AG04450 (cell line): ENCODE measurements at regions not wholly inside any gene's neighbourhood (a gene's known extent, or its start where the extent isn't known, plus 50 kb on each side); places are given as distances from the start of the nearest gene placed in this dataset.

Experiments
- CTCF ChIA-PET: fragments of 300-600, 350-600 bp; formaldehyde crosslinking; extraction: SDS; loops from one replicate; lab custom pipeline; 2022; ENCODE audit warnings: antibody characterized with exemption, inconsistent platforms; lab: Charles Lee
- POLR2A ChIA-PET: fragments of 350-600 bp; formaldehyde crosslinking; extraction: SDS; loops from one replicate; lab custom pipeline; 2021; ENCODE audit warnings: antibody characterized with exemption, inconsistent platforms; lab: Yijun Ruan, JAX
- DNase-seq: peaks from one replicate; pipeline ENCODE4 v3.0.0-alpha.2; 2011; ENCODE audit warnings: low read depth, low spot score
- H3K27ac ChIP-seq: one replicate; pipeline ENCODE4 v1.5.1; 2012; ENCODE audit warnings: low read depth, low read length, control low read depth
- H3K27me3 ChIP-seq: one replicate; pipeline ENCODE4 v1.6.0; 2012; ENCODE audit warnings: low read length; ENCODE audit not compliant: control insufficient read depth, insufficient read depth
- H3K4me3 ChIP-seq: 2 replicates; pipeline ENCODE4 v1.5.1; 2011; ENCODE audit warnings: mild to moderate bottlenecking, low read depth, low read length, control low read depth
- H3K9me3 ChIP-seq: 2 replicates; pipeline ENCODE4 v1.5.1; 2012; ENCODE audit warnings: low read length; ENCODE audit not compliant: control insufficient read depth, insufficient read depth
- TF ChIP-seq, protein P1 (sequence below): IDR thresholded peaks from 2 replicates; pipeline ENCODE4 v1.5.1; 2011; ENCODE audit warnings: low read depth, low read length, control low read depth, inconsistent platforms

DNA sequence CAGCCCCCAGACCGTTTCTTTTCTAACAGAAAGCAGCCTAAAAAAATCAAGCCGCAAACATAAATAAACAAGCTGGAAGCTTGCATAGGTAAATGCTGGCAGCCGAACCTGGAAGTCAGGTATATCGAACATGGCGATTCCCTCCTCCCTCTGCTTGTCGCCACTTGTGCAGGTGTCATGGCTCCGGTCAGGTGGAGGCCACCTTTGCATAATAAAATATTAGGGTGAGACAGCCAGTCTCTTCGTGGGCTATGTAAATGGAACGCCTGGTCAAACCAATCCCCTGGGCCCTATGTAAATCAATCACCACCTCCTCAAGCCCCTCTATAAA, 223.9 kb upstream of the DAAM1 start:
- no peaks in the 10 kb centered on the region for H3K9me3 ChIP-seq
- DNase-seq: no peak
- H3K27ac ChIP-seq: no peak overlapping the region
- CTCF ChIA-PET: no interaction called here
- no peak overlapping the region for H3K4me3 ChIP-seq
- POLR2A ChIA-PET: no interaction called here
- H3K27me3 ChIP-seq: peaks cover 10% of the 10 kb centered on the region
- TF ChIP-seq, protein P1, sequence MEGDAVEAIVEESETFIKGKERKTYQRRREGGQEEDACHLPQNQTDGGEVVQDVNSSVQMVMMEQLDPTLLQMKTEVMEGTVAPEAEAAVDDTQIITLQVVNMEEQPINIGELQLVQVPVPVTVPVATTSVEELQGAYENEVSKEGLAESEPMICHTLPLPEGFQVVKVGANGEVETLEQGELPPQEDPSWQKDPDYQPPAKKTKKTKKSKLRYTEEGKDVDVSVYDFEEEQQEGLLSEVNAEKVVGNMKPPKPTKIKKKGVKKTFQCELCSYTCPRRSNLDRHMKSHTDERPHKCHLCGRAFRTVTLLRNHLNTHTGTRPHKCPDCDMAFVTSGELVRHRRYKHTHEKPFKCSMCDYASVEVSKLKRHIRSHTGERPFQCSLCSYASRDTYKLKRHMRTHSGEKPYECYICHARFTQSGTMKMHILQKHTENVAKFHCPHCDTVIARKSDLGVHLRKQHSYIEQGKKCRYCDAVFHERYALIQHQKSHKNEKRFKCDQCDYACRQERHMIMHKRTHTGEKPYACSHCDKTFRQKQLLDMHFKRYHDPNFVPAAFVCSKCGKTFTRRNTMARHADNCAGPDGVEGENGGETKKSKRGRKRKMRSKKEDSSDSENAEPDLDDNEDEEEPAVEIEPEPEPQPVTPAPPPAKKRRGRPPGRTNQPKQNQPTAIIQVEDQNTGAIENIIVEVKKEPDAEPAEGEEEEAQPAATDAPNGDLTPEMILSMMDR: no peak

DNA sequence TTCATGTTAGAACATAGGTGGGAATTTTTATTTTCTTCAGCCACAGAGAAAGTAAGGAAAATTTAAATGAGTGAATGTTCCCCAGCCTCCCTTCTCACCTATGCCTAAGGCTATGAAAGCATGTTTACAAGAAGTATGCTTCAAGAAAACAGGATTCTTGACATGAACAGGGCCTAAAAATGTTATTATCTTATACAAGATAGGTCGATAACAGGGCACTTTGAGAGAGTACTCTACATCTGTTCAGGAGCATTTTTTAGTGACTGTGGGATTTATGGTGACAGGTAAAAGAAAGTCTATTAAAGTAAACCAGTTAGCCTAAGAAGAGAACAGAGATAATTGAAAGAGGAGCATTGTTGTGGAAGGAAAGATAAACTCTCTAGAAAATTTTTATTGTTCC, 222.9 kb upstream of the DAAM1 start:
- ChIA-PET CTCF (no interaction called here), POLR2A (no interaction called here)
- H3K27ac ChIP-seq: no peak overlapping the region
- no peaks in the 10 kb centered on the region for H3K9me3 ChIP-seq
- DNase-seq: no peak
- TF ChIP-seq, protein P1: no peak
- no peak overlapping the region for H3K4me3 ChIP-seq
- peaks cover 10% of the 10 kb centered on the region for H3K27me3 ChIP-seq

DNA sequence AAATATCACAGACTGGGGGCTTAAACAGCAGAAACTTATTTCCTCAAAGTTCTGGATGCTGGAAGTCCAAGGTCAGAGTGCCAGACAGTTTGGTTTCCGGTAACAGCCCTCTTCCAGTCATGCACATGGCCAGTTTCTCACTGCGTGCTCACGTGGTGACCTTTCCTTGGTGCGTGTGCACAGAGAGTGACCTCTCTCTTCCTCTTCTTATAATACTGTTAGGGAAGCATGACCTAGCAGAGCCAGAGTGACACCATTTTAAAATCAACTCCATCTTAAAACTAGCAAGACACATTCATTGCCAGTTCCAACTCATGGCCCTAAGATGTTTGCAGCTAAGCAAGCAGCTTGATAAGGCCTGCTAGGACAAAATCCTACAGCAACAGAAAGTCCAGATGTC, 221.5 kb upstream of the DAAM1 start:
- TF ChIP-seq, protein P1: no peak
- H3K27ac ChIP-seq: no peak overlapping the region
- POLR2A ChIA-PET: no interaction called here
- no peaks in the 10 kb centered on the region for H3K9me3 ChIP-seq
- H3K4me3 ChIP-seq: no peak overlapping the region
- CTCF ChIA-PET: no interaction called here
- H3K27me3 ChIP-seq: peaks cover 7% of the 10 kb centered on the region
- DNase-seq: no peak

DNA sequence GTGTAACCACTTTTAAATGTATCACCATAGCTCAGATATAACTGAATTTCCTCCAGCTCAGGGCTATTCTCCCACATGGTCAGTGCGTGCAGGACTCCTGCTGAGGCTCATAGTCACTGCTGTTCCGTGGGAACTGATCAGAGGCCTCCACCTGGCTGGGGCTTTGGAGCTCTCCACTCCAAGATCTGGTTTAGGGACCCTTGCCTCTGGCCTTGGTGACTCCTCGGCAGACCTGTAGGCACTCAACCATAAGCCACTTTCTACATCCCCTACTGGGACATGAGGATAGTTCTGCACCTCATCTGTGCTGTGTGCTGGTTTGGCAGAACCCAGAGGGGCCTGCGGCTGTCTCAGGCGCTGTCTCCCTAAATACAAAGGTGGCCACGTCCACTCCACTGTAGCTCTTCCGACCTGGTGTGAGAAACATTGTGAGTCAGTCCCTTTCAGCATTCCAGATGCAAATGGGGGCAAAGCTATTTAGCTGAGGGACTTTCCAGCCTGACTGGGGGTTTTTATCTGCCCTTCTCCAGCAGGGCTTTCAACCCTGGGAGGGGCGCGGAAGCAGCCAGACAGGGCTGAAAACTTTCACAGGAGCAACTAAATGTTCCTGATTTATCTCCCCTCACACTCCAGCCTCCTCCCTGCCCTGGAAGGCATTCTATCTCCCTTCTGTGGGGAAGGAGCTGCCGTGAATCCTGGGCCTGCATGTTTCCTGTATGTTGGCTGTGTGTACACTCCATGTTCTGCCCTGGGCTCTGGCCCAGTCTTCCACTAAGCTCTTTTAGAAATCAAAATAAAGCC, 218.3 kb upstream of the DAAM1 start:
- DNase-seq: no peak
- H3K27me3 ChIP-seq: peaks cover 7% of the 10 kb centered on the region
- H3K9me3 ChIP-seq: no peaks in the 10 kb centered on the region
- TF ChIP-seq, protein P1: no peak
- ChIA-PET CTCF (interaction anchor here (1.1 kb wide), 1 partner anchor 15 kb away, joined by 3 read pairs; no protein-coding TSS in a partner anchor), POLR2A (no interaction called here)
- H3K4me3 ChIP-seq: no peak overlapping the region
- H3K27ac ChIP-seq: no peak overlapping the region

DNA sequence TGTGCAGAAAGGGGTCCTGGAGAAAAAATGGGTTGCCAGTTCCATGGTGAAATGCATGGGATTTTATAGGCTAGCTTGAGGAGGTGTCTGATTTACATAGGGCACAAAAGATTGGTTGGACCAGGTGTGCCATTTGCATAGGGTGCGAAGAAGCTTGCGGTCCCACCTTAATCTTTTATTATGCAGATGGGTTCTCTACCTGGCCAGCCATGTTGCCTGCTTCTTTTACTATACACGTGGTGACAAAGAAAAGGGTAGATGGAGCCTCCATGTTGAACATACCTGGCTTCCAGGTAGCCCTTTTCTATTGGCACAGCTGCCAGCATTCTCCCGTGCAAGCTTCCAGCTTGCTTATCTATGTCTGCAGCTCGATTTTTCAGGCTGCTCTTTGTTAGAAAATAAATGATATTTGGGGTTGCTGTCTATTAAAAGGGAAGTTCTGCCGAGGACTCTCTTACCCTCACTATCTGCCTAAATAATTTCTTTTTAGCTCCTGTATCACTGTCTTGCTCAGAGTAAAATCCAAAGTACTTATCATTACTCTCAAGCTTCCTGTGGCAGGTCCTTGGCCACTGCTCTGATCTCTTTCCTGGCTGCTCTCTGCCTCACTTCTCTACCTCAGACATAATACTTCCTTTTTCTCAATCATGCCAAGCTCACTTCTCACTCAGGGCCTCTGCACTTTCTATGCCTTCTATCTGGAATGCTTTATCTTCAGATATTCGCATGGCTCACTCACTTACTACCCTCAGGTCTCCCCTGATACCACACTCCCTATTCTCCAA, 216.0 kb upstream of the DAAM1 start:
- Histone ChIP-seq H3K27me3 (peaks cover 7% of the 10 kb centered on the region), H3K4me3 (no peak overlapping the region), H3K27ac (no peak overlapping the region), H3K9me3 (no peaks in the 10 kb centered on the region)
- ChIA-PET CTCF (interaction anchor here (0.6 kb wide), 1 partner anchor 809 kb away, joined by 5 read pairs; no protein-coding TSS in a partner anchor), POLR2A (no interaction called here)
- DNase-seq: no peak
- TF ChIP-seq, protein P1: no peak
